ENCODE measurements at regions not wholly inside any gene's neighbourhood (a gene's known extent, or its start where the extent isn't known, plus 50 kb on each side); places are given as distances from the start of the nearest gene placed in this dataset.

GRCh38 chr6:104525677-104526322 lies 333.9 kb downstream of the HACE1 start:
- Mint-ChIP-seq H3K36me3 (ENCODE audit: low read depth) (no peaks in the 10 kb centered on the region), H3K9me3 (ENCODE audit: low read depth) (no peaks in the 10 kb centered on the region), H3K4me3 (ENCODE audit: unreplicated experiment) (peak overlapping the region; percentile 44), H3K4me1 (ENCODE audit: low read depth) (peaks cover 34% of the 10 kb centered on the region), H3K27ac (ENCODE audit: unreplicated experiment) (no peak overlapping the region), H3K27me3 (ENCODE audit: low read depth) (no peaks in the 10 kb centered on the region)
- peak; percentile 99 for TF ChIP-seq CTCF (IDR thresholded peaks at IDR 0.05)
- no peak for DNase-seq (ENCODE audit: low spot score)

- DNase-seq (ENCODE audit: low spot score) = no peak
- Mint-ChIP-seq H3K9me3 (ENCODE audit: low read depth) (no peaks in the 10 kb centered on the region), H3K4me3 (ENCODE audit: unreplicated experiment) (no peak overlapping the region), H3K27me3 (ENCODE audit: low read depth) (no peaks in the 10 kb centered on the region), H3K27ac (ENCODE audit: unreplicated experiment) (no peak overlapping the region), H3K4me1 (ENCODE audit: low read depth) (peaks cover 23% of the 10 kb centered on the region), H3K36me3 (ENCODE audit: low read depth) (no peaks in the 10 kb centered on the region)
- no peak for TF ChIP-seq CTCF (IDR thresholded peaks at IDR 0.05)
These were observed 337.2 kb downstream of the HACE1 start for GRCh38 chr6:104522533-104522932.

GRCh38 chr6:104521176-104521575 lies 338.5 kb downstream of the HACE1 start:
- Mint-ChIP-seq H3K4me1 (ENCODE audit: low read depth) (peaks cover 10% of the 10 kb centered on the region), H3K27ac (ENCODE audit: unreplicated experiment) (no peak overlapping the region), H3K36me3 (ENCODE audit: low read depth) (no peaks in the 10 kb centered on the region), H3K9me3 (ENCODE audit: low read depth) (no peaks in the 10 kb centered on the region), H3K27me3 (ENCODE audit: low read depth) (peaks cover 2% of the 10 kb centered on the region), H3K4me3 (ENCODE audit: unreplicated experiment) (no peak overlapping the region)
- TF ChIP-seq CTCF (IDR thresholded peaks at IDR 0.05) = no peak
- DNase-seq (ENCODE audit: low spot score) = no peak

GRCh38 chr6:104519566-104519965 lies 340.2 kb downstream of the HACE1 start:
- Mint-ChIP-seq H3K4me3 (ENCODE audit: unreplicated experiment) (no peak overlapping the region), H3K27ac (ENCODE audit: unreplicated experiment) (no peak overlapping the region), H3K36me3 (ENCODE audit: low read depth) (no peaks in the 10 kb centered on the region), H3K27me3 (ENCODE audit: low read depth) (peaks cover 2% of the 10 kb centered on the region), H3K9me3 (ENCODE audit: low read depth) (no peaks in the 10 kb centered on the region), H3K4me1 (ENCODE audit: low read depth) (no peaks in the 10 kb centered on the region)
- DNase-seq (ENCODE audit: low spot score) = no peak
- no peak for TF ChIP-seq CTCF (IDR thresholded peaks at IDR 0.05)

- H3K9me3 Mint-ChIP-seq (ENCODE audit: low read depth) = no peaks in the 10 kb centered on the region
These were observed 350.4 kb downstream of the HACE1 start for GRCh38 chr6:104509355-104509754.

More at GRCh38 chr6:104509355-104509754, 350.4 kb downstream of the HACE1 start:
- Mint-ChIP-seq H3K27me3 (ENCODE audit: low read depth) (no peaks in the 10 kb centered on the region), H3K4me1 (ENCODE audit: low read depth) (no peaks in the 10 kb centered on the region), H3K27ac (ENCODE audit: unreplicated experiment) (no peak overlapping the region), H3K36me3 (ENCODE audit: low read depth) (no peaks in the 10 kb centered on the region), H3K4me3 (ENCODE audit: unreplicated experiment) (no peak overlapping the region)
- DNase-seq (ENCODE audit: low spot score) = no peak
- TF ChIP-seq CTCF (IDR thresholded peaks at IDR 0.05) = no peak
